Brain microvascular endothelial cell (primary cell): ENCODE measurements at regions not wholly inside any gene's neighbourhood (a gene's known extent, or its start where the extent isn't known, plus 50 kb on each side); places are given as distances from the start of the nearest gene placed in this dataset.
"Not testable (repeated sequence)": the region's sequence is repeated elsewhere in the genome, so short reads cannot be mapped to it uniquely, and the experiment has no call there.

Source experiments
- DNase-seq: peaks from one replicate; pipeline ENCODE4 v3.0.0-alpha.2; 2020
- H3K27ac ChIP-seq: fragments of 250-450 bp; sonication (Bioruptor Pico); 2 replicates; pipeline ENCODE4 v1.5.1; 2020; ENCODE audit warnings: mild to moderate bottlenecking, moderate library complexity
- H3K27me3 ChIP-seq: fragments of 250-450 bp; sonication (Bioruptor Pico); replicated peaks from 2 replicates; pipeline ENCODE4 v1.5.1; 2020; ENCODE audit warnings: mild to moderate bottlenecking
- H3K36me3 ChIP-seq: fragments of 250-450 bp; sonication (Bioruptor Pico); replicated peaks from 2 replicates; pipeline ENCODE4 v1.5.1; 2020; ENCODE audit warnings: mild to moderate bottlenecking
- H3K4me3 ChIP-seq: 2 replicates; pipeline ENCODE4 v1.5.1; 2011; ENCODE audit warnings: low read depth, mild to moderate bottlenecking, control low read depth, low read length, moderate library complexity
- CTCF ChIP-seq: IDR thresholded peaks from 2 replicates; pipeline ENCODE4 v1.5.1; 2011; ENCODE audit warnings: low read depth, mild to moderate bottlenecking, moderate library complexity, low read length, control low read depth, inconsistent platforms; ENCODE audit errors: missing control alignments
- in situ Hi-C: cut with HindIII; loops from 2 replicates; pipeline ENCODE4 v1.10.0; 2017; ENCODE audit warnings: low sequenced_read_pairs, low pct_ligation_motif_present

- Histone ChIP-seq H3K4me3 (no peak overlapping the region), H3K27me3 (no peaks in the 10 kb centered on the region), H3K27ac (no peak overlapping the region), H3K36me3 (no peaks in the 10 kb centered on the region)
- no peak for DNase-seq
- in situ Hi-C loops, result no loop called here
- TF ChIP-seq CTCF, result no peak
Observed at GRCh38 chr12:89192429-89192828, 159.9 kb downstream of the DUSP6 start.

- H3K27me3 ChIP-seq, H3K4me3 ChIP-seq, H3K27ac ChIP-seq, in situ Hi-C loops, H3K36me3 ChIP-seq, DNase-seq: not testable (repeated sequence)
Observed at GRCh38 chr12:89191597-89191996, 160.7 kb downstream of the DUSP6 start.

- no peak overlapping the region for H3K27ac ChIP-seq
- no peaks in the 10 kb centered on the region for H3K27me3 ChIP-seq
- H3K36me3 ChIP-seq, result no peaks in the 10 kb centered on the region
- no peak for TF ChIP-seq CTCF
- in situ Hi-C loops, result no loop called here
- no peak for DNase-seq
- H3K4me3 ChIP-seq, result no peak overlapping the region
Observed at GRCh38 chr12:89189448-89189847, 162.9 kb downstream of the DUSP6 start.

GRCh38 chr12:89187507-89187906 lies 164.8 kb downstream of the DUSP6 start:
- Histone ChIP-seq H3K4me3 (no peak overlapping the region), H3K27ac (no peak overlapping the region), H3K27me3 (no peaks in the 10 kb centered on the region), H3K36me3 (no peaks in the 10 kb centered on the region)
- DNase-seq, result no peak
- in situ Hi-C loops, result no loop called here
- TF ChIP-seq CTCF, result no peak

- in situ Hi-C loops, result no loop called here
- H3K27me3 ChIP-seq, result no peaks in the 10 kb centered on the region
Observed at GRCh38 chr12:89185889-89186288, 166.4 kb downstream of the DUSP6 start.

GRCh38 chr12:89185181-89185580 lies 167.1 kb downstream of the DUSP6 start:
- H3K36me3 ChIP-seq, result no peaks in the 10 kb centered on the region
- in situ Hi-C loops, result no loop called here
- TF ChIP-seq CTCF, result no peak

More at GRCh38 chr12:89185889-89186288, 166.4 kb downstream of the DUSP6 start:
- no peak for TF ChIP-seq CTCF
- Histone ChIP-seq H3K27ac (no peak overlapping the region), H3K36me3 (no peaks in the 10 kb centered on the region), H3K4me3 (no peak overlapping the region)
- no peak for DNase-seq

More at GRCh38 chr12:89185181-89185580, 167.1 kb downstream of the DUSP6 start:
- Histone ChIP-seq H3K4me3 (no peak overlapping the region), H3K27ac (no peak overlapping the region), H3K27me3 (no peaks in the 10 kb centered on the region)
- no peak for DNase-seq
